ENCODE measurements at regions not wholly inside any gene's neighbourhood (a gene's known extent, or its start where the extent isn't known, plus 50 kb on each side); places are given as distances from the start of the nearest gene placed in this dataset.

DNA sequence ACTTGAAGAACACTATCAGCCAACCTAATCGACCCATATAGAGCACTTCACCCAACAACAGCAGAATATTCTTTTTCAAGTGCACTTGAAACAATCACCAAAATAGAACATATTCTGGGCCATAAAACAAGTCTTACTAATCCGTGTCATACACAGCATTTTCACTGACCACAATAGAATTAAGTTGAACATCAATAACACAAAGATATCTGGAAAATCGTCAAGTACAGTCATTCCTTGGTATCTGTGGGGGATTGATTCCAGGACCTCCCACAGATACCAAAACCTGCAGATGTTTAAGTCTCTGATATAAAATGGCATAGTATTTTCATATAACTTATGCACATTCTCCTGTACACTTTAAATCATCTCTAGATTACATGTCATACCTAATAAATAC, 295.7 kb downstream of the BCL11B start:
- ChIA-PET CTCF (no interaction called here), POLR2A (no interaction called here)
- Histone ChIP-seq H3K27me3 (ENCODE audit: control insufficient read depth, insufficient read depth, low read length) (no peaks in the 10 kb centered on the region), H3K36me3 (ENCODE audit: control insufficient read depth, insufficient read depth, low read length) (no peaks in the 10 kb centered on the region), H3K4me3 (ENCODE audit: low read depth, low read length) (no peak overlapping the region)
- no peak for DNase-seq (ENCODE audit: low read depth)
- TF ChIP-seq, protein P1, sequence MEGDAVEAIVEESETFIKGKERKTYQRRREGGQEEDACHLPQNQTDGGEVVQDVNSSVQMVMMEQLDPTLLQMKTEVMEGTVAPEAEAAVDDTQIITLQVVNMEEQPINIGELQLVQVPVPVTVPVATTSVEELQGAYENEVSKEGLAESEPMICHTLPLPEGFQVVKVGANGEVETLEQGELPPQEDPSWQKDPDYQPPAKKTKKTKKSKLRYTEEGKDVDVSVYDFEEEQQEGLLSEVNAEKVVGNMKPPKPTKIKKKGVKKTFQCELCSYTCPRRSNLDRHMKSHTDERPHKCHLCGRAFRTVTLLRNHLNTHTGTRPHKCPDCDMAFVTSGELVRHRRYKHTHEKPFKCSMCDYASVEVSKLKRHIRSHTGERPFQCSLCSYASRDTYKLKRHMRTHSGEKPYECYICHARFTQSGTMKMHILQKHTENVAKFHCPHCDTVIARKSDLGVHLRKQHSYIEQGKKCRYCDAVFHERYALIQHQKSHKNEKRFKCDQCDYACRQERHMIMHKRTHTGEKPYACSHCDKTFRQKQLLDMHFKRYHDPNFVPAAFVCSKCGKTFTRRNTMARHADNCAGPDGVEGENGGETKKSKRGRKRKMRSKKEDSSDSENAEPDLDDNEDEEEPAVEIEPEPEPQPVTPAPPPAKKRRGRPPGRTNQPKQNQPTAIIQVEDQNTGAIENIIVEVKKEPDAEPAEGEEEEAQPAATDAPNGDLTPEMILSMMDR (IDR thresholded peaks at IDR 0.05; ENCODE audit: insufficient read depth, low read depth, low read length), result no peak

DNA sequence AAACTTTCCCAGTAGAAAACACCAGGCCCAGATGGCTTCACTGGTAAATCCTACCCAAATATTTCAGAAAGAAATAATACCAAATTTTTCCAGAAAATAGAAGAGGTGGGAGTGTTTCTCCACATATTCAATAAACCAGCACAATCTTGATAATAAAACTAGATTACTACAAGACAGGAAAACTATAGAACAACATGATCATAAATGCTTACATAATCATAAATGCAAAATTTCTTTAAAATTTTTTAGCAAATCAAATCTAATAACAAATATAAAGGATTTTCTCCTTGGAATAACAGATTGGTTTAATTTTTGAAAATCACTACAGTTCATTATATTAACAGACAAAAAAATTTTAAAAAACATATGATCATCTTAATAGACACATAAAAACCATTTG, 294.5 kb downstream of the BCL11B start:
- Histone ChIP-seq H3K27me3 (ENCODE audit: control insufficient read depth, insufficient read depth, low read length) (no peaks in the 10 kb centered on the region), H3K36me3 (ENCODE audit: control insufficient read depth, insufficient read depth, low read length) (no peaks in the 10 kb centered on the region), H3K4me3 (ENCODE audit: low read depth, low read length) (no peak overlapping the region)
- DNase-seq (ENCODE audit: low read depth), result no peak
- TF ChIP-seq, protein P1 (IDR thresholded peaks at IDR 0.05; ENCODE audit: insufficient read depth, low read depth, low read length), result no peak
- CTCF ChIA-PET, result no interaction called here
- POLR2A ChIA-PET, result no interaction called here

DNA sequence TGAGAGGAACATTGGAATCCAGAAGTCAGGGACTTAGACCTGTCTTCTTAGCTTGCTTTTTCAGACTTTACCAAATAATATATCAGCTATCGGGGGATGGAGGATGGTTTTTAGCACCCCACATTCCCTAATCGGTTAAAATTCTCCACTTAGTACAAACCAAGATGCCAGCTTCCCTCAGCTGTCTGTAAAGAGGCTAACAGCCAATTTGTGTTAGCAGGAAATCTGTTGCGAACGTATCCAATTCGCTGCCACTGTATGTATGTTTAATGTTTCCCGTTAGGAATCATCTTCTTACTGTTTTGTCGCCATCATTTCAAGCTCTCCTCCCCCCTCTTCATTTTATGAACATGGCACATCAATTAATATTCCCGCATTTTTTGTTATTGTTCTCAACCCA, 289.0 kb downstream of the BCL11B start:
- no peak overlapping the region for H3K4me3 ChIP-seq (ENCODE audit: low read depth, low read length)
- no peaks in the 10 kb centered on the region for H3K27me3 ChIP-seq (ENCODE audit: control insufficient read depth, insufficient read depth, low read length)
- CTCF ChIA-PET, result no interaction called here
- TF ChIP-seq, protein P1 (IDR thresholded peaks at IDR 0.05; ENCODE audit: insufficient read depth, low read depth, low read length), result no peak
- H3K36me3 ChIP-seq (ENCODE audit: control insufficient read depth, insufficient read depth, low read length), result no peaks in the 10 kb centered on the region
- POLR2A ChIA-PET, result no interaction called here
- DNase-seq (ENCODE audit: low read depth), result no peak

DNA sequence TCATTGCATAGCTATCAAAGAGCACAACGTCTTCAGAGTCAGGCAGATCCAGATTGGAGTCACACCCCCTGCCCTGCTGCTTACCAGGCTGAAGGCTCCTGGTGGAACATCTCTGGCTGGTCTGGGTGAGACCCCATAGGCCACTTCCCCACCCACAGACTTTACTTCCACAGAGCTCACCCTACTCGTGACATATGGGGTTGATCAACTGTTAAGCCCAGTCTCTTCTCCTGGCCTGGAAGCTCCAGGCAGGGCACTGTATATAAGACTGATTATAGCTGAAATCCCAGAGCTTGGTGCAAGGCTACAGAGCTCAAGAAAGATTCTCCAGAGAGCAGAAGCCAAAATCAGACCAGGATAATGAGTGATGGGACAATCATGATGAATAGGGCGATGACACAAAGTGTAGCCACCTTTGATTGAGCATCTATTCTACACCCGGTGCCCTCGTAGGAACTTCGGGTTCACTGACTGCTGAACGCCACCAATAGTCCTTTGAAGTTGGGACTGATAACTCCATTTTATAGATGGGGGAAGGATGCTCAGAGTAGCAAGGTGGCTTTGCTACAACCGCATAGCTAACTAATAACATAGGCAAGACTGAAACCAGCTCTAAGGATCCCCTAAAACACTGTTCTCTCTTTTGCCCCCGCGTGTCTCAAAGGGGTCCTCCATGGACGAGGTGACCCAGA, 287.8 kb downstream of the BCL11B start:
- ChIA-PET CTCF (interaction anchor here (1.2 kb wide), 1 partner anchor 103 kb away, joined by 3 read pairs; no protein-coding TSS in a partner anchor), POLR2A (no interaction called here)
- H3K36me3 ChIP-seq (ENCODE audit: control insufficient read depth, insufficient read depth, low read length), result no peaks in the 10 kb centered on the region
- no peaks in the 10 kb centered on the region for H3K27me3 ChIP-seq (ENCODE audit: control insufficient read depth, insufficient read depth, low read length)
- no peak overlapping the region for H3K4me3 ChIP-seq (ENCODE audit: low read depth, low read length)
- no peak for DNase-seq (ENCODE audit: low read depth)
- TF ChIP-seq, protein P1 (IDR thresholded peaks at IDR 0.05; ENCODE audit: insufficient read depth, low read depth, low read length), result no peak

DNA sequence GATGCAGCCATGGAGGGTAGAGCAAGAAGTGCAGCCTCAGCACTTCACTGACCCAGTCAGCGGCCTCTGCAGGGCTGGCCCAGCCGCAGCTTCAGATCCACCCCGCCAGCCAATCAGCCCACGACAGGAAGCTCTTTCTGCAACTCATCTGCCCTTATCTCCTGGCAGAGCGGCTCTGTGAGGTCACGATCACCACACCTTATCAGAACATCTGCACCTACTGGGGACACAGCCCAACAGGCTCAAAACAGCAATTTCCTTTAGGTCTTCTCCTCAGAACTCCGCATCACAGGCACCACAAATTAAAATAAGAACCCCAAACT, 287.3 kb downstream of the BCL11B start:
- no peak for DNase-seq (ENCODE audit: low read depth)
- Histone ChIP-seq H3K27me3 (ENCODE audit: control insufficient read depth, insufficient read depth, low read length) (no peaks in the 10 kb centered on the region), H3K4me3 (ENCODE audit: low read depth, low read length) (no peak overlapping the region), H3K36me3 (ENCODE audit: control insufficient read depth, insufficient read depth, low read length) (no peaks in the 10 kb centered on the region)
- TF ChIP-seq, protein P1 (IDR thresholded peaks at IDR 0.05; ENCODE audit: insufficient read depth, low read depth, low read length), result no peak
- ChIA-PET CTCF (interaction anchor here (1.2 kb wide), 1 partner anchor 102 kb away, joined by 3 read pairs; no protein-coding TSS in a partner anchor), POLR2A (no interaction called here)
